Astrocyte of the cerebellum (primary cell): ENCODE measurements at regions not wholly inside any gene's neighbourhood (a gene's known extent, or its start where the extent isn't known, plus 50 kb on each side); places are given as distances from the start of the nearest gene placed in this dataset.

Experiments
- DNase-seq: peaks from one replicate; pipeline ENCODE4 v3.0.0-alpha.2; 2011; ENCODE audit warnings: low read depth
- H3K4me3 ChIP-seq: 2 replicates; pipeline ENCODE4 v1.5.1; 2011; ENCODE audit warnings: mild to moderate bottlenecking, low read depth, low read length, moderate library complexity
- in situ Hi-C: cut with HindIII; loops from 2 replicates; pipeline ENCODE4 v1.10.0; 2017; ENCODE audit warnings: low sequenced_read_pairs
- TF ChIP-seq, protein P1 (sequence below): IDR thresholded peaks from 2 replicates; pipeline ENCODE4 v1.5.1; 2012; ENCODE audit warnings: low read length, low read depth, moderate library complexity, mild to moderate bottlenecking; ENCODE audit errors: missing control alignments

- in situ Hi-C loops = no loop called here
- DNase-seq = no peak
- H3K4me3 ChIP-seq = no peak overlapping the region
- TF ChIP-seq, protein P1, sequence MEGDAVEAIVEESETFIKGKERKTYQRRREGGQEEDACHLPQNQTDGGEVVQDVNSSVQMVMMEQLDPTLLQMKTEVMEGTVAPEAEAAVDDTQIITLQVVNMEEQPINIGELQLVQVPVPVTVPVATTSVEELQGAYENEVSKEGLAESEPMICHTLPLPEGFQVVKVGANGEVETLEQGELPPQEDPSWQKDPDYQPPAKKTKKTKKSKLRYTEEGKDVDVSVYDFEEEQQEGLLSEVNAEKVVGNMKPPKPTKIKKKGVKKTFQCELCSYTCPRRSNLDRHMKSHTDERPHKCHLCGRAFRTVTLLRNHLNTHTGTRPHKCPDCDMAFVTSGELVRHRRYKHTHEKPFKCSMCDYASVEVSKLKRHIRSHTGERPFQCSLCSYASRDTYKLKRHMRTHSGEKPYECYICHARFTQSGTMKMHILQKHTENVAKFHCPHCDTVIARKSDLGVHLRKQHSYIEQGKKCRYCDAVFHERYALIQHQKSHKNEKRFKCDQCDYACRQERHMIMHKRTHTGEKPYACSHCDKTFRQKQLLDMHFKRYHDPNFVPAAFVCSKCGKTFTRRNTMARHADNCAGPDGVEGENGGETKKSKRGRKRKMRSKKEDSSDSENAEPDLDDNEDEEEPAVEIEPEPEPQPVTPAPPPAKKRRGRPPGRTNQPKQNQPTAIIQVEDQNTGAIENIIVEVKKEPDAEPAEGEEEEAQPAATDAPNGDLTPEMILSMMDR = no peak
Measured at GRCh38 chr5:161040818-161041217, 188.8 kb upstream of the ATP10B start.

DNA sequence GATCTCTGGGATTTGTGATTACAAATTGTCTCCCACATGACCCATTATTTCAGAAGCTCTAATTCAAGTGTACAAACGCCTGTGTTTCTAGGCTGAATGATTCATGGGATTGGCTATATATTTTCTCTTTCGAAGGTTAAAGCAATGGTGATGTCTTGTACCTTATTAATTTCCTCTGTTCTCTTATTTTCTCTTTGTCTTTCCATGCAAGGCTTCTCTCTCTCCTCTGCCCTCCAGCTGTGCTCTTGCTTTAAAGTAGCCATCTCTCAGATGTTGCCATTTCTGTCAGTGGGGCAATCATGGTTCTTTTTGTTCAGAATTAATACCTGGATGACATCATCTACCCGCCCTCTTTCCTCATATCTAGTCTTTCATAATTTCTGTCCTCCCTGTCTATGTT is 184.3 kb upstream of the ATP10B start:
- H3K4me3 ChIP-seq = no peak overlapping the region
- TF ChIP-seq, protein P1 = no peak
- in situ Hi-C loops = no loop called here
- DNase-seq = no peak

- DNase-seq = no peak
- in situ Hi-C loops = loop anchor here (5.0 kb wide), 1 partner anchor 78 kb away; no protein-coding TSS in a partner anchor
- H3K4me3 ChIP-seq = no peak overlapping the region
- TF ChIP-seq, protein P1 = no peak
Measured at GRCh38 chr5:161034451-161034850, 182.4 kb upstream of the ATP10B start.

DNA sequence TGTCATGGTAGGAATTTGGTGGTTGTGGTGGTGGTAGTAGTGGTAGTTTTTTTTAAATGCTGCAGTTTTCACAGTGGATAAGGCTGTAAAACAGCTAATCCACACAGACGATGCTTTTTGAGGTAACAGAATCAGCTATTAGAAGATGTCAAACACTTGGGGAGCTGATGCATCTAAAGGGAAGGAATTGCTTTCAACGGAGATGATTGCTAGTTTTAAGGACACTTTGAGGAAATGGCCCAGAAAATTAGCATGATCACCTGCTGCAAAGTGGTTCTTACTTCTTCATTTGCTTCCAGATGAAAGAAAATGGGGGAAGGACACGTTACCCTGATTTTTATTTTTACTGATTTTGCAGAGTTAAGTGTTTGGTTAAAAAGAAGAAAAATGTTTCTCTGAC is 178.2 kb upstream of the ATP10B start:
- no peak overlapping the region for H3K4me3 ChIP-seq
- in situ Hi-C loops = loop anchor here (5.0 kb wide), 1 partner anchor 82 kb away; no protein-coding TSS in a partner anchor
- DNase-seq = no peak
- TF ChIP-seq, protein P1 = no peak

- no peak overlapping the region for H3K4me3 ChIP-seq
- TF ChIP-seq, protein P1 = no peak
- in situ Hi-C loops = no loop called here
- DNase-seq = no peak
Measured at GRCh38 chr5:161027763-161028162, 175.8 kb upstream of the ATP10B start.

GRCh38 chr5:161023551-161023950 is 171.5 kb upstream of the ATP10B start:
- no peak overlapping the region for H3K4me3 ChIP-seq
- DNase-seq = no peak
- TF ChIP-seq, protein P1 = no peak
- in situ Hi-C loops = no loop called here

GRCh38 chr5:161022151-161022550 is 170.1 kb upstream of the ATP10B start:
- TF ChIP-seq, protein P1 = no peak
- in situ Hi-C loops = no loop called here
- DNase-seq = no peak

More at GRCh38 chr5:161022151-161022550, 170.1 kb upstream of the ATP10B start:
- no peak overlapping the region for H3K4me3 ChIP-seq
